ENCODE measurements at regions not wholly inside any gene's neighbourhood (a gene's known extent, or its start where the extent isn't known, plus 50 kb on each side); places are given as distances from the start of the nearest gene placed in this dataset.

- TF ChIP-seq YY1 (IDR thresholded peaks at IDR 0.05; ENCODE audit: low read depth, low read length) (no peak), EZH2 (IDR thresholded peaks at IDR 0.05; ENCODE audit: low read depth, low read length, severe bottlenecking) (no peak)
Measured at GRCh38 chr14:96711559-96712267, 85.5 kb upstream of the VRK1 start (continued).
